ENCODE measurements at regions not wholly inside any gene's neighbourhood (a gene's known extent, or its start where the extent isn't known, plus 50 kb on each side); places are given as distances from the start of the nearest gene placed in this dataset.

DNA sequence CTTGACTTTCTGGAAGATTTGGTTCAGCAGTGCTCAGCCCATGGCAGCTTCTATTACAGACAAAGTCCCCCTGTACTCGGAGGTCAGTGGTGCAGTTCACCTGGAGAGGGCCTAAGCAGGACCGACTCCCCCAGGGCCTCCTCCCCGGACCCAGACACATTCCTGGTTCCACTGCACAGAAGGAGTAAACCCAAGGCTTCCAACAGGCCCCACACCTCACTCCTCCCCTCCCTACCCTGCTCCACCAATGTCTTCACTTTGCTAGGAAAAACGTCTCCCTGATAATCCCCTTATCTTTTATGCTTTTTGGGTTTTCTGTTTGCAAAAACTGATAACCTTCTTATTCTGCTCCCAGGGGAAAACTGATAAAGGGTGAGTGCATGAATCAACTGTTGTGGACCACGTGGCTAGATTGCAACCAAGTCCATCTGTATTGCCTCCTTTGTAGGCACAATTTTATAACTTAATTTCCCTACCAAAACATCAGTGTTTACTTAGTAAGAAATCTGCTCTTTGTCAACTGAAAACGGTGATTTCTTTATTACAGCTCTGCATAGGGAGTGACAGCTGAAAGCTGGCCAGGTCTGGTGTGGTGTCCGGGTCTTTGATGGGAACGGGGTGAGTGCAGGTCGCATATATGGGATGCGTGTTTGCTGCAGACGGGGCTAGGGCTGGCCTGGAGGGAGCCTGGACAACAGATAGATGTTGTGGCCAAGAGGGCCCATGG lies 202.5 kb downstream of the GLI2 start:
- Histone ChIP-seq H3K27ac (ENCODE audit: insufficient read depth in 1 of 2, low read depth in 1 of 2, low read length in 2 of 2, poor library complexity in 1 of 2, severe bottlenecking in 2 of 2) (no peak overlapping the region), H3K4me1 (ENCODE audit: control extremely low read depth in 1 of 4, control insufficient read depth in 4 of 4, insufficient read depth in 4 of 4, low read length in 3 of 4) (peaks cover 0 to 12% (median 2%) of the 10 kb centered on the region in 4 experiments), H3K27me3 (replicated peaks in 2 of 5; ENCODE audit: control insufficient read depth in 4 of 5, insufficient read depth in 5 of 5, low read length in 4 of 5) (no peaks in the 10 kb centered on the region), H3K4me3 (ENCODE audit: control insufficient read depth in 1 of 7, extremely low read depth in 1 of 7, insufficient read depth in 4 of 7, low read depth in 2 of 7, low read length in 6 of 7) (no peak overlapping the region), H3K9me3 (ENCODE audit: control extremely low read depth in 1 of 5, control insufficient read depth in 4 of 5, insufficient read depth in 2 of 5, low read depth in 1 of 5, low read length in 4 of 5) (no peaks in the 10 kb centered on the region), H3K36me3 (ENCODE audit: control insufficient read depth in 4 of 4, insufficient read depth in 4 of 4, low read length in 3 of 4) (no peaks in the 10 kb centered on the region)
- CTCF ChIA-PET: interaction anchor here (0.6 kb wide), 1 partner anchor 244 kb away, joined by 3 read pairs; no protein-coding TSS in a partner anchor
- 67% methylated on average over 9 of the region's 11 CpGs for WGBS (ENCODE audit: insufficient coverage)
- DNase-seq: no peak
- POLR2A ChIA-PET: no interaction called here

DNA sequence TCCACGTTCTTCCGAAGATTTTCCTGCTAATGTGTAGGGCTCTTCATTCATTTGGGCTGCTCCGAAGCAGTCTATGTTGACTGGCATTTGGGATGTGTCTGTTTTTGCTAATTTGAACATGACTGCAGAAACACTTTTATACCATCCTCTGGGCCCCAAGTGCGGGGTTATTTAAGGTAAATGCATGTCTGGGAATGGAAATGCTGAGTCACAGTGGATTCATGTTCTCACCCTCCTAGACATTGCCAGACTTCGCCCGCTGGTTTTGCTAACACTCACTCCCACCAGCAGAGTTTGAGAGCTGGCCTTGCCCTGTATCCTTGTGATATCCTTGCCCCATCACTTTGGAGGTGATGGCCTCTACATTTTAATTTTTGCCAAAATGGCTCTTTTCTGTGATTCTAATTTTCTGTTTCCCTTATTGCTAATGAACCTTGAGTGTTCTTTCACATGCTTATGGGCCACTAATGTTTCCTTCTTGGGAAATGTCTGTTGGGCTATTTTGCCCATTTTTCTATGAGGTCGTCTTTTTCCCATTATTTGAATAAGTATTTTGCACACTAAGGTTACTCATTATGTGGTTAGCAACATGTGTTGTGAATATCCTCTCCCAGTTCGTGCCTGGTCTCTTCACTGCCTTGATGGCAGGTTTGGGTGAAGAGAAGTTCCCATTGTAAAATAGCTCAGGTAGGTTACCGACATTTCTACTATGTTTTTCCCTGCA lies 204.1 kb downstream of the GLI2 start:
- H3K4me1 ChIP-seq (ENCODE audit: control extremely low read depth in 1 of 4, control insufficient read depth in 4 of 4, insufficient read depth in 4 of 4, low read length in 3 of 4): peaks cover 0 to 19% (median 3%) of the 10 kb centered on the region in 4 experiments
- peak; percentile 6 to 60 (median 55) for DNase-seq
- no peak overlapping the region for H3K27ac ChIP-seq (ENCODE audit: insufficient read depth in 1 of 2, low read depth in 1 of 2, low read length in 2 of 2, poor library complexity in 1 of 2, severe bottlenecking in 2 of 2)
- no peaks in the 10 kb centered on the region for H3K36me3 ChIP-seq (ENCODE audit: control insufficient read depth in 4 of 4, insufficient read depth in 4 of 4, low read length in 3 of 4)
- no peaks in the 10 kb centered on the region for H3K9me3 ChIP-seq (ENCODE audit: control extremely low read depth in 1 of 5, control insufficient read depth in 4 of 5, insufficient read depth in 2 of 5, low read depth in 1 of 5, low read length in 4 of 5)
- WGBS (ENCODE audit: insufficient coverage): 70% methylated on average over 4 of the region's 9 CpGs
- ChIA-PET CTCF (interaction anchor here (0.8 kb wide), 1 partner anchor 154 kb away, joined by 4 read pairs; no protein-coding TSS in a partner anchor), POLR2A (no interaction called here)
- no peak overlapping the region for H3K4me3 ChIP-seq (ENCODE audit: control insufficient read depth in 1 of 7, extremely low read depth in 1 of 7, insufficient read depth in 4 of 7, low read depth in 2 of 7, low read length in 6 of 7)
- H3K27me3 ChIP-seq (replicated peaks in 2 of 5; ENCODE audit: control insufficient read depth in 4 of 5, insufficient read depth in 5 of 5, low read length in 4 of 5): no peaks in the 10 kb centered on the region

DNA sequence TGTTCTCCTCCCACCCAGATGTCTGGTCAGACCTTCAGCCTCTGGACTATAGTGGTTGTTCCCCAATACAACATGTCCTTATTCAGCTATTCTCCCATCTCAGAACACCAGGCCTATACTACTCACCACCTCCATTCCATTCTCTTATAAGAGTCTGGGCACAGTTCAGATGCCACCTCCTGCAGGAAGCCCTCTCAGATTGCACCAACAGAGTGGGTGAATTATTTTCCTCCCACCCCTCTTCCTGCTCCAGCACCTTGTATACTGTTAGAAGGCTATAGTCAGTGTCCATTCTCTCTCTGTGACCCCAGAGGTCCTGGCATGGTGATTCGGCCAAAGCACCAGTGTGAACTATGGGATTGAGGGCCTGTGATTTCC lies 204.6 kb downstream of the GLI2 start:
- Histone ChIP-seq H3K4me1 (ENCODE audit: control extremely low read depth in 1 of 4, control insufficient read depth in 4 of 4, insufficient read depth in 4 of 4, low read length in 3 of 4) (peaks cover 0 to 19% (median 3%) of the 10 kb centered on the region in 4 experiments), H3K27ac (ENCODE audit: insufficient read depth in 1 of 2, low read depth in 1 of 2, low read length in 2 of 2, poor library complexity in 1 of 2, severe bottlenecking in 2 of 2) (no peak overlapping the region), H3K4me3 (ENCODE audit: control insufficient read depth in 1 of 7, extremely low read depth in 1 of 7, insufficient read depth in 4 of 7, low read depth in 2 of 7, low read length in 6 of 7) (no peak overlapping the region), H3K36me3 (ENCODE audit: control insufficient read depth in 4 of 4, insufficient read depth in 4 of 4, low read length in 3 of 4) (no peaks in the 10 kb centered on the region), H3K27me3 (replicated peaks in 2 of 5; ENCODE audit: control insufficient read depth in 4 of 5, insufficient read depth in 5 of 5, low read length in 4 of 5) (no peaks in the 10 kb centered on the region), H3K9me3 (ENCODE audit: control extremely low read depth in 1 of 5, control insufficient read depth in 4 of 5, insufficient read depth in 2 of 5, low read depth in 1 of 5, low read length in 4 of 5) (no peaks in the 10 kb centered on the region)
- no peak for DNase-seq
- ChIA-PET CTCF (interaction anchor here (0.8 kb wide), 1 partner anchor 153 kb away, joined by 4 read pairs; no protein-coding TSS in a partner anchor), POLR2A (no interaction called here)
- 100% methylated on average over 1 of the region's 1 CpG for WGBS (ENCODE audit: insufficient coverage)

- Histone ChIP-seq H3K4me3 (ENCODE audit: control insufficient read depth in 1 of 7, extremely low read depth in 1 of 7, insufficient read depth in 4 of 7, low read depth in 2 of 7, low read length in 6 of 7) (no peak overlapping the region), H3K27ac (ENCODE audit: insufficient read depth in 1 of 2, low read depth in 1 of 2, low read length in 2 of 2, poor library complexity in 1 of 2, severe bottlenecking in 2 of 2) (no peak overlapping the region), H3K36me3 (ENCODE audit: control insufficient read depth in 4 of 4, insufficient read depth in 4 of 4, low read length in 3 of 4) (no peaks in the 10 kb centered on the region), H3K9me3 (ENCODE audit: control extremely low read depth in 1 of 5, control insufficient read depth in 4 of 5, insufficient read depth in 2 of 5, low read depth in 1 of 5, low read length in 4 of 5) (no peaks in the 10 kb centered on the region), H3K4me1 (ENCODE audit: control extremely low read depth in 1 of 4, control insufficient read depth in 4 of 4, insufficient read depth in 4 of 4, low read length in 3 of 4) (peaks cover 0 to 19% (median 3%) of the 10 kb centered on the region in 4 experiments), H3K27me3 (replicated peaks in 2 of 5; ENCODE audit: control insufficient read depth in 4 of 5, insufficient read depth in 5 of 5, low read length in 4 of 5) (no peaks in the 10 kb centered on the region)
- DNase-seq: no peak
- POLR2A ChIA-PET: no interaction called here
- CTCF ChIA-PET: interaction anchor here (0.8 kb wide), 1 partner anchor 153 kb away, joined by 4 read pairs; no protein-coding TSS in a partner anchor
- 97% methylated on average over 9 of the region's 9 CpGs for WGBS (ENCODE audit: insufficient coverage)
Measured at GRCh38 chr2:120940726-120941256, 205.1 kb downstream of the GLI2 start.

DNA sequence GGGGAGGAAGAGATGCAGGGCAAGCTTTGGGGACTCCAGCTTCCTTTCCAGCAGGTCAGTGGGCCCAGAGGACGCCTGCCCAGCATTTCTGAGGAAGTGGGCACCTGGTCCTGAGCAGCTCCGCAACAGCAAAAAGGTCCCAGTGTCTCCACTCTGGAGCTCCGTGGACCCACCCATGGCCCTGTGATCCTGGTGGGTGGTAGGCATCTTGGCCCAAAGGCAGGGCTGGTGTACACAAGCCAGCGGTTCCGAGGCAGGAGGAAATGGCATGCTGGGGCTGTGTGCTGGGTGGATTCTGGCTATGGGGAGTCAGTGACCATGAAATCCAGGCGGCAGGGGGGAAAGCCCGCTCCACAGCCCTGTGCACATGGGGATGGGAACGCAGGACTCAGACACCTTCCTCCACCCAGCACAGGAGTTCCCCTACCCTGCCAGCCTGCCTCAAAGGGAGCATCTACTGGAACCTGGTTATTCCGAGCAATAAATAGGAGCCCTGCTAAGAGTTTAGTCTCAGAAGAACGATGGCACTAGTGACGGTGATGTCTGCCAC lies 206.0 kb downstream of the GLI2 start:
- no peaks in the 10 kb centered on the region for H3K27me3 ChIP-seq (replicated peaks in 2 of 5; ENCODE audit: control insufficient read depth in 4 of 5, insufficient read depth in 5 of 5, low read length in 4 of 5)
- WGBS (ENCODE audit: insufficient coverage): 94% methylated on average over 11 of the region's 11 CpGs
- no peak overlapping the region for H3K27ac ChIP-seq (ENCODE audit: insufficient read depth in 1 of 2, low read depth in 1 of 2, low read length in 2 of 2, poor library complexity in 1 of 2, severe bottlenecking in 2 of 2)
- H3K4me1 ChIP-seq (ENCODE audit: control extremely low read depth in 1 of 4, control insufficient read depth in 4 of 4, insufficient read depth in 4 of 4, low read length in 3 of 4): peaks cover 0 to 19% (median 3%) of the 10 kb centered on the region in 4 experiments
- POLR2A ChIA-PET: no interaction called here
- no peaks in the 10 kb centered on the region for H3K36me3 ChIP-seq (ENCODE audit: control insufficient read depth in 4 of 4, insufficient read depth in 4 of 4, low read length in 3 of 4)
- no peak for DNase-seq
- no peak overlapping the region for H3K4me3 ChIP-seq (ENCODE audit: control insufficient read depth in 1 of 7, extremely low read depth in 1 of 7, insufficient read depth in 4 of 7, low read depth in 2 of 7, low read length in 6 of 7)
- CTCF ChIA-PET: no interaction called here
- no peaks in the 10 kb centered on the region for H3K9me3 ChIP-seq (ENCODE audit: control extremely low read depth in 1 of 5, control insufficient read depth in 4 of 5, insufficient read depth in 2 of 5, low read depth in 1 of 5, low read length in 4 of 5)

GRCh38 chr2:120942658-120943057 lies 207.0 kb downstream of the GLI2 start:
- DNase-seq: no peak
- CTCF ChIA-PET: interaction anchor here (1.1 kb wide), 1 partner anchor 11 kb away, joined by 3 read pairs; no protein-coding TSS in a partner anchor

More at GRCh38 chr2:120942658-120943057, 207.0 kb downstream of the GLI2 start:
- H3K4me1 ChIP-seq (ENCODE audit: control extremely low read depth in 1 of 4, control insufficient read depth in 4 of 4, insufficient read depth in 4 of 4, low read length in 3 of 4): peaks cover 0 to 19% (median 3%) of the 10 kb centered on the region in 4 experiments
- H3K27me3 ChIP-seq (replicated peaks in 2 of 5; ENCODE audit: control insufficient read depth in 4 of 5, insufficient read depth in 5 of 5, low read length in 4 of 5): no peaks in the 10 kb centered on the region
- WGBS (ENCODE audit: insufficient coverage): 96% methylated on average over 15 of the region's 15 CpGs
- POLR2A ChIA-PET: no interaction called here
- no peak overlapping the region for H3K4me3 ChIP-seq (ENCODE audit: control insufficient read depth in 1 of 7, extremely low read depth in 1 of 7, insufficient read depth in 4 of 7, low read depth in 2 of 7, low read length in 6 of 7)
- no peaks in the 10 kb centered on the region for H3K9me3 ChIP-seq (ENCODE audit: control extremely low read depth in 1 of 5, control insufficient read depth in 4 of 5, insufficient read depth in 2 of 5, low read depth in 1 of 5, low read length in 4 of 5)
- no peaks in the 10 kb centered on the region for H3K36me3 ChIP-seq (ENCODE audit: control insufficient read depth in 4 of 4, insufficient read depth in 4 of 4, low read length in 3 of 4)
- H3K27ac ChIP-seq (ENCODE audit: insufficient read depth in 1 of 2, low read depth in 1 of 2, low read length in 2 of 2, poor library complexity in 1 of 2, severe bottlenecking in 2 of 2): no peak overlapping the region
